Esophagus squamous epithelium (tissue), 5 donors: ENCODE measurements at regions not wholly inside any gene's neighbourhood (a gene's known extent, or its start where the extent isn't known, plus 50 kb on each side); places are given as distances from the start of the nearest gene placed in this dataset.

Experiments
- DNase-seq: peaks from one replicate; lab custom pipeline; 2025; lab: John Stamatoyannopoulos, UW
- H3K27ac ChIP-seq, 4 donors: fragments of 200-600 bp; sonication (generic); one replicate each; pipeline ENCODE4 v1.5.1; 2016 to 2019; ENCODE audit warnings: mild to moderate bottlenecking in 1 of 4
- H3K27me3 ChIP-seq, 4 donors: fragments of 200-600 bp; sonication (generic); 1 replicate in 3 of 4; 2 replicates in 1 of 4; pipeline versions ENCODE4 v1.5.1 to v1.6.0; 2017 to 2021; ENCODE audit warnings: antibody characterized with exemption in 1 of 4
- H3K36me3 ChIP-seq, 3 donors: fragments of 200-600 bp; sonication (generic); one replicate each; pipeline ENCODE4 v1.5.1; 2016 to 2019
- H3K4me1 ChIP-seq, 3 donors: fragments of 200-600 bp; sonication (generic); one replicate each; pipeline ENCODE4 v1.5.1; 2017 to 2019
- H3K4me3 ChIP-seq, 4 donors: fragments of 200-600 bp; sonication (generic); 1 replicate in 3 of 4; 2 replicates in 1 of 4; pipeline ENCODE4 v1.5.1; 2016 to 2019; ENCODE audit warnings: mild to moderate bottlenecking in 2 of 4, moderate library complexity in 1 of 4
- H3K9me3 ChIP-seq, 3 donors: fragments of 200-600 bp; sonication (generic); one replicate each; pipeline ENCODE4 v1.5.1; 2016 to 2019
- POLR2A ChIP-seq, 4 donors: fragments of 450-650 bp; IDR thresholded peaks; one replicate each; pipeline ENCODE4 v1.6.1; 2017; ENCODE audit warnings: antibody characterized with exemption in 4 of 4, mild to moderate bottlenecking in 4 of 4, moderate library complexity in 3 of 4
- WGBS, 2 donors: methylation state at CpG; one replicate each; pipeline ENCODE4 v1.1.5; 2018; 5-methylcytosine and 5-hydroxymethylcytosine counted together
- intact Hi-C: fragments of 100-400 bp; cut with DNase I; formaldehyde crosslinking; loops from one replicate; pipeline ENCODE4 v1.15.0; 2022
- TF ChIP-seq, protein P1 (sequence below), 6 experiments: fragments of 450-650 bp in 4 of 6; fragments of 200-600 bp in 2 of 6; sonication (generic) in 2 of 6; IDR thresholded peaks; one replicate each; pipeline ENCODE4 v1.5.1; 2016 to 2019; ENCODE audit warnings: antibody characterized with exemption in 6 of 6, mild to moderate bottlenecking in 4 of 6, moderate library complexity in 4 of 6
- donor health status: DM: yes; HTN: yes; CAD: no.

DNA sequence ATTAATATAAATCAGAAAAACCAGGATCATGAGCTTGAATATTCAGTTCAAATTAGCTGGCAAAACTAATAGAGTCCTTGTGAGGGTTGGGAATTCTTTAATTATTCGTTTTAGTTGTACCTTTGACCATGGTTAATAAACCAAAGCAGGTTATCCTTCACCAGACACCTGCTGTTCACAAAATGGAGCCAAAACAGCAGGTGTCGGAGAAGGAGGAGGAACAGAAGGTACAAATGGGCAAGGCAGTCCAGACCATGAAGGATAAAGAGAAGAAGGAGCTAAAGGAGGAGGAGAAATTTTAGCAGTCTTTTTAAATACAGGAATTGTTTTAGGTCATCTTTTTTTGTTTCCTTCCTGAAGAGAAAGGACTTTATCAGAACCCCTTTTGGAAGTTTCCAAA lies 106.1 kb downstream of the NHLRC3 start:
- no peak overlapping the region for H3K4me3 ChIP-seq
- DNase-seq, result no peak
- H3K4me1 ChIP-seq, result peaks cover 0 to 11% (median 0%) of the 10 kb centered on the region in 3 donors
- H3K27ac ChIP-seq, result no peak overlapping the region
- TF ChIP-seq POLR2A (IDR thresholded peaks at IDR 0.05), result no peak
- TF ChIP-seq, protein P1, sequence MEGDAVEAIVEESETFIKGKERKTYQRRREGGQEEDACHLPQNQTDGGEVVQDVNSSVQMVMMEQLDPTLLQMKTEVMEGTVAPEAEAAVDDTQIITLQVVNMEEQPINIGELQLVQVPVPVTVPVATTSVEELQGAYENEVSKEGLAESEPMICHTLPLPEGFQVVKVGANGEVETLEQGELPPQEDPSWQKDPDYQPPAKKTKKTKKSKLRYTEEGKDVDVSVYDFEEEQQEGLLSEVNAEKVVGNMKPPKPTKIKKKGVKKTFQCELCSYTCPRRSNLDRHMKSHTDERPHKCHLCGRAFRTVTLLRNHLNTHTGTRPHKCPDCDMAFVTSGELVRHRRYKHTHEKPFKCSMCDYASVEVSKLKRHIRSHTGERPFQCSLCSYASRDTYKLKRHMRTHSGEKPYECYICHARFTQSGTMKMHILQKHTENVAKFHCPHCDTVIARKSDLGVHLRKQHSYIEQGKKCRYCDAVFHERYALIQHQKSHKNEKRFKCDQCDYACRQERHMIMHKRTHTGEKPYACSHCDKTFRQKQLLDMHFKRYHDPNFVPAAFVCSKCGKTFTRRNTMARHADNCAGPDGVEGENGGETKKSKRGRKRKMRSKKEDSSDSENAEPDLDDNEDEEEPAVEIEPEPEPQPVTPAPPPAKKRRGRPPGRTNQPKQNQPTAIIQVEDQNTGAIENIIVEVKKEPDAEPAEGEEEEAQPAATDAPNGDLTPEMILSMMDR (IDR thresholded peaks at IDR 0.05), result no peak
- 44 to 48% methylated on average over 2 of the region's 2 CpGs for WGBS, 2 donors
- peaks cover 0 to 29% (median 0%) of the 10 kb centered on the region in 4 donors for H3K27me3 ChIP-seq
- intact Hi-C loops, result loop anchor here (10.0 kb wide), 1 partner anchor 100 kb away; no protein-coding TSS in a partner anchor
- H3K36me3 ChIP-seq, result no peaks in the 10 kb centered on the region
- H3K9me3 ChIP-seq, result no peaks in the 10 kb centered on the region

DNA sequence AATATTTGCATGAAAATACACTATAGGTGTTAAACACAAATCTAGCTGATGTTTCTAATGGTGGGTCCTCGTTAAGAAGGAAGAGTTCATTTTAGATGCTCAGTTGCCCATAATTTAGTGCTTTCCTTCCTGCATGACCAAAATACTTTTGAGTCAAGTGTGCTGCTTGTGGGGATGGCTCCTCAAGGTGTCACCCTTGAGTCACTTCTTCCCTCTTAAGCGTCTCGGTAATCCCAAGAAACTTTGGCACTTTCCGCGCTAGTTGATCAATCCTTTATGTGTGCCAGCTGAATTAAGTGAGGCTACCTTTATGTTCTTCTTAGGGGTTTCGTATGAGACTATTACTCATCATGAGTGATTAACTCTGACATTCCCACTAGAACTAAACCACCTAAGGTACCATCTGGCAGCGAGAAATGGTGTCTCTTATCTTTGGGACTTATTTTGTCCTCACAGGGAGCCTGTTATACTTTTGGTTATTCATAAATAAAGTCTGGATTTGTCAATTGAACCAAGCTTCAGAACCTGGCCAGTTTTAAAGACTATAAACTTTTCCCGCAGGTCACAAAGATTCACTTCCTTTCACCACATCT lies 106.8 kb downstream of the NHLRC3 start:
- H3K27me3 ChIP-seq, result peaks cover 0 to 33% (median 0%) of the 10 kb centered on the region in 4 donors
- intact Hi-C loops, result loop anchor here (5.0 to 10.0 kb wide), 2 partner anchors 100 to 467 kb away; no protein-coding TSS in a partner anchor
- H3K4me1 ChIP-seq, result peaks cover 0 to 11% (median 0%) of the 10 kb centered on the region in 3 donors
- H3K4me3 ChIP-seq, result no peak overlapping the region
- no peak overlapping the region for H3K27ac ChIP-seq
- 15 to 22% methylated on average over 7 to 8 of the region's 8 CpGs for WGBS, 2 donors
- H3K36me3 ChIP-seq, result no peaks in the 10 kb centered on the region
- TF ChIP-seq, protein P1 (IDR thresholded peaks at IDR 0.05), result peak; percentile 26 to 74 (median 57)
- TF ChIP-seq POLR2A (IDR thresholded peaks at IDR 0.05), result no peak
- no peak for DNase-seq
- no peaks in the 10 kb centered on the region for H3K9me3 ChIP-seq

DNA sequence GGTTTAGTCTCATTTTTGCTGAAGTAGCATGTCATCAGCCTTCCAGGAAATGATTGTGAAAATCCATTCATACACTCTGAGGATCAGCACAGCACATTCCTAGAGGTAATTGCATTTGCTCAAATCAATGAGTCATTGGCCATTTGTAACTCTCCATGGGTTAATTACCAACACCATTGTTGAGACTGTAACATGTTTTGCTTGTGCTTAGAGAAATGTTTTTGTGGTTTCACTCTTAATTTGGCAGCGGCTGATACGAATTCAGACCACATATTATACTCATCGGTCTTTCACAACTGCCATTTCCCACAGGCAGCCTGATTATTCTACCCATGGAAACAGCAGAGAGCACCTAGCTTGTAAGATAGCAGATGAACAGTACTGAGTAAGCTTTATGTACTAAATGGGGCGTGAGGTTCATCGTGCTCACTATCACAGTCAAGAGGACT lies 110.3 kb downstream of the NHLRC3 start:
- H3K4me3 ChIP-seq, result no peak overlapping the region
- 33 to 34% methylated on average over 5 of the region's 5 CpGs for WGBS, 2 donors
- H3K27me3 ChIP-seq, result peaks cover 0 to 42% (median 0%) of the 10 kb centered on the region in 4 donors
- H3K4me1 ChIP-seq, result peaks cover 0 to 11% (median 0%) of the 10 kb centered on the region in 3 donors
- DNase-seq, result no peak
- no peaks in the 10 kb centered on the region for H3K9me3 ChIP-seq
- peak overlapping the region in 2 of 4 donors; percentile 7 to 26 for H3K27ac ChIP-seq
- intact Hi-C loops, result loop anchor here (5.0 to 10.0 kb wide), 2 partner anchors 96 to 464 kb away; no protein-coding TSS in a partner anchor
- no peaks in the 10 kb centered on the region for H3K36me3 ChIP-seq
- no peak for TF ChIP-seq POLR2A (IDR thresholded peaks at IDR 0.05)
- TF ChIP-seq, protein P1 (IDR thresholded peaks at IDR 0.05), result no peak

DNA sequence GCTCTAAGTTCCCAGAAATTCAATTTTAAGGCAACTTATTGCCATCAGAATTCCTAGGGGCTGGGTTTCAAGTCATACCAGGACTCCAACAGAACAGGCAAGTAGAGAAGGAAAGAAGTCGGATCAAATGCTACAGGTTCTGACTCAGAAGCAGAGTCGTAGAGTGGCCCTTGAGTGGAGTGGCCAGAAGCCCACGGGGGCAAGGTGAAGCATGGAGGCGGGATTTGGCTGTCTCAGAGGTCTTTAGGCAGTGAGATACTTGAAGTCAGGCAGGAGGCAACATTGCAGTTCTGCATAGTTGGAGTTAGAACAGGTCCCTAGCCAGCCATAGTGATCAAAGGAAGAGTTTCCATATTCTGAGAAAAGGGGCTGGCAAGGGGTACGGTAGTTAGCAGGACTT lies 111.6 kb downstream of the NHLRC3 start:
- Histone ChIP-seq H3K9me3 (no peaks in the 10 kb centered on the region), H3K27me3 (peaks cover 0 to 40% (median 0%) of the 10 kb centered on the region in 4 donors), H3K27ac (no peak overlapping the region), H3K4me1 (peaks cover 0 to 11% (median 0%) of the 10 kb centered on the region in 3 donors), H3K36me3 (no peaks in the 10 kb centered on the region), H3K4me3 (no peak overlapping the region)
- no peak for DNase-seq
- 72 to 74% methylated on average over 5 of the region's 5 CpGs for WGBS, 2 donors
- TF ChIP-seq, protein P1 (IDR thresholded peaks at IDR 0.05), result no peak
- no peak for TF ChIP-seq POLR2A (IDR thresholded peaks at IDR 0.05)
- intact Hi-C loops, result loop anchor here (5.0 to 10.0 kb wide), 2 partner anchors 95 to 462 kb away; no protein-coding TSS in a partner anchor

DNA sequence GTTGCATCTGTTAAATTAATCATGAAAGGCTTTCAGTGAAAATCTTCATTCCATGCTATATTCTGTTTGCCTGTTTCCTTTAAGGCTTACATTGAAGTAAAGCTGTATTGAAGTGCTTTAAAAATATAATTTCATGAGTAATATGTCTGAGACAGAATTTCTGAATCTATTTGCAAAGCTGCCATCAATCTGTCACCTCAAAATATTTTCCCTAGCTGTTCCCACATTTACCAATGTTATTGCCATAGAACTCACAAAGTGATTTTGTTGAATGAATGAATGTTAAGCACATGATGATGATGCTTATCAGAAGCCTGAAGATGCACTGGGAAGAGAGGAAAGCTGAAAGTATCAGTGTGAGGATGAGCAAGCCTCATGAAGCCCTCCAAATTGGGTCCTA lies 115.8 kb downstream of the NHLRC3 start:
- H3K27me3 ChIP-seq, result peaks cover 0 to 28% (median 0%) of the 10 kb centered on the region in 4 donors
- intact Hi-C loops, result no loop called here
- H3K9me3 ChIP-seq, result no peaks in the 10 kb centered on the region
- DNase-seq, result no peak
- H3K36me3 ChIP-seq, result no peaks in the 10 kb centered on the region
- TF ChIP-seq, protein P1 (IDR thresholded peaks at IDR 0.05), result no peak
- TF ChIP-seq POLR2A (IDR thresholded peaks at IDR 0.05), result no peak
- no peak overlapping the region for H3K27ac ChIP-seq
- no peak overlapping the region for H3K4me3 ChIP-seq
- H3K4me1 ChIP-seq, result peaks cover 0 to 2% (median 0%) of the 10 kb centered on the region in 3 donors
